ENCODE measurements at regions not wholly inside any gene's neighbourhood (a gene's known extent, or its start where the extent isn't known, plus 50 kb on each side); places are given as distances from the start of the nearest gene placed in this dataset.

DNA sequence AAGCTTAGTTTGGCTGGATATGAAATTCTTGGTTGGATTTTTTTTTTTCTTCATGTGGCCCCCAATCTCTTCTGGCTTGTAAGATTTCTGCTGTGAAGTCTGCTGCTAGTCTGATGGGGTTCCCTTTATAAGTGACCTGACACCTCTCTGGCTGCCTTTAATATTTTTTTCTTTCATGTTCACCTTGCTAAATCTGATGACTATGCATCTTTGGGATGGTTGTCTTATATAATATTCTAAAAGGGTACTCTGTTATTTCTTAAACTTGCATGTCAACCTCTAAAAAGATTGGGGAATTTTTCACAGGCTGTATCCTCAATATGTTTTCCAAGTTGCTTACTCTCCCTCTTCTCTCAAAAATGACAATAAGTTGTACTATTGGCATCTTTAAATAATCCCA, 500.0 kb downstream of the CAAP1 start:
- TF ChIP-seq, protein P1, sequence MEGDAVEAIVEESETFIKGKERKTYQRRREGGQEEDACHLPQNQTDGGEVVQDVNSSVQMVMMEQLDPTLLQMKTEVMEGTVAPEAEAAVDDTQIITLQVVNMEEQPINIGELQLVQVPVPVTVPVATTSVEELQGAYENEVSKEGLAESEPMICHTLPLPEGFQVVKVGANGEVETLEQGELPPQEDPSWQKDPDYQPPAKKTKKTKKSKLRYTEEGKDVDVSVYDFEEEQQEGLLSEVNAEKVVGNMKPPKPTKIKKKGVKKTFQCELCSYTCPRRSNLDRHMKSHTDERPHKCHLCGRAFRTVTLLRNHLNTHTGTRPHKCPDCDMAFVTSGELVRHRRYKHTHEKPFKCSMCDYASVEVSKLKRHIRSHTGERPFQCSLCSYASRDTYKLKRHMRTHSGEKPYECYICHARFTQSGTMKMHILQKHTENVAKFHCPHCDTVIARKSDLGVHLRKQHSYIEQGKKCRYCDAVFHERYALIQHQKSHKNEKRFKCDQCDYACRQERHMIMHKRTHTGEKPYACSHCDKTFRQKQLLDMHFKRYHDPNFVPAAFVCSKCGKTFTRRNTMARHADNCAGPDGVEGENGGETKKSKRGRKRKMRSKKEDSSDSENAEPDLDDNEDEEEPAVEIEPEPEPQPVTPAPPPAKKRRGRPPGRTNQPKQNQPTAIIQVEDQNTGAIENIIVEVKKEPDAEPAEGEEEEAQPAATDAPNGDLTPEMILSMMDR (IDR thresholded peaks at IDR 0.05; ENCODE audit: borderline replicate concordance, insufficient read depth, low read depth, low read length): no peak
- H3K4me3 ChIP-seq (ENCODE audit: low read depth, low read length): no peak overlapping the region

DNA sequence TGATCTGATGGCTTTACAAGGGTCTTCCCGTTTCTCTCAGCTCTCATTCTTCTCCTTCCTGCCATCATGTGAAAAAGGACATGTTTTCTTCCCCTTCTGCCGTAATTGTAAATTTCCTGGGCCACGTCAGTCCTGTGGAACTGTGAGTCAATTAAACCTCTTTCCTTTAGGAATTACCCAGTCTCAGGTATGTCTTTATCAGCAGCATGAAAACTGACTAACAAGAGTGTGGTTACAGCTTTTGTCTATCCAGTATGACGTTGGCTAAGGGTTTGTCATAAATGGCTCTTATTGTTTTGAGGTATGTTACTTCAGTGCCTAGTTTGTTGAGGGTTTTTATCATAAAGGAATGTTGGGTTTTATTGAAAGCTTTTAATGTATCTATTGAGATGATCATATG, 501.6 kb downstream of the CAAP1 start:
- TF ChIP-seq, protein P1 (IDR thresholded peaks at IDR 0.05; ENCODE audit: borderline replicate concordance, insufficient read depth, low read depth, low read length): no peak

GRCh38 chr9:26375448-26375847, 517.2 kb downstream of the CAAP1 start:
- no peak overlapping the region for H3K4me3 ChIP-seq (ENCODE audit: low read depth, low read length)
- TF ChIP-seq, protein P1 (IDR thresholded peaks at IDR 0.05; ENCODE audit: borderline replicate concordance, insufficient read depth, low read depth, low read length): no peak

More for the DNA sequence above, 501.6 kb downstream of the CAAP1 start:
- H3K4me3 ChIP-seq (ENCODE audit: low read depth, low read length): no peak overlapping the region

- TF ChIP-seq, protein P1 (IDR thresholded peaks at IDR 0.05; ENCODE audit: borderline replicate concordance, insufficient read depth, low read depth, low read length): no peak
- no peak overlapping the region for H3K4me3 ChIP-seq (ENCODE audit: low read depth, low read length)
Measured at GRCh38 chr9:26373616-26374015, 519.0 kb downstream of the CAAP1 start.

GRCh38 chr9:26371236-26371635, 521.4 kb downstream of the CAAP1 start:
- TF ChIP-seq, protein P1 (IDR thresholded peaks at IDR 0.05; ENCODE audit: borderline replicate concordance, insufficient read depth, low read depth, low read length): no peak
- no peak overlapping the region for H3K4me3 ChIP-seq (ENCODE audit: low read depth, low read length)

DNA sequence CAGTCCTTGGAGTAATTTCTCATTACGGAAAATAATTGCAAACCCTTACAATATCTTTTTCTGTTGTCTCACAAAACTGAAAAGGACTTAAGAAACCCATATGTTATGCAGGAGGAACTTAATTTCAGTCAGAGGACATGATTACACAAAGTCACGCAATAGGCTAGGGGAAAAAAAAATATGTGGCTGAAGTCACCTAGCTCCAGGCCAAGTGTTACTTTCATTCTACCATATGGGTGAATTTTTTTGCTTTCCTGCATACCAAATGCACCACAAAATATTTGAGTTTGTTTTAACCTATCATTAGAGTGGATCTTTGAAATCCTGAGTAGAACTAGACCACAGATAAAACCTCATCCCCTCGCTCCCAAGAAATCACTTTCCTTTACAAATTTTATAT, 523.5 kb downstream of the CAAP1 start:
- TF ChIP-seq, protein P1 (IDR thresholded peaks at IDR 0.05; ENCODE audit: borderline replicate concordance, insufficient read depth, low read depth, low read length): no peak
- no peak overlapping the region for H3K4me3 ChIP-seq (ENCODE audit: low read depth, low read length)

DNA sequence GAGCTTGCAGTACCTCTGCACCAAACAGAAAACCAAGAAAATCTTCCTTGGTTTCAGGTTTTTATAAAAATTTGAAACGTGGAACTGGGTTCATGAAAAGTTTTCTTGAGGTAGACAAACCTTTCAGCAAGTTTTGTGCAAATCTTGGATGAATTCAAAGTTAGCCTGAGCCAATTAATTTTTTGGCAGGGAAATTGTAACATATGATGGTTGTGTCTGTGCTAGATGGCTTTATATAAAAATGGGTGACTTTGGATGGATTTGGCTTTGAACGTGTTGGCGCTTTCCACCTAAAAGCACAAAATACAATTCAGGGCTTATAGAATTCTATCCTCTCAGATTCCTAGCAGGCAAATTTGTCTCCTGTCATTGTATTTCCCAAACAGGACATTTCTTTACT, 524.4 kb downstream of the CAAP1 start:
- no peak overlapping the region for H3K4me3 ChIP-seq (ENCODE audit: low read depth, low read length)
- TF ChIP-seq, protein P1 (IDR thresholded peaks at IDR 0.05; ENCODE audit: borderline replicate concordance, insufficient read depth, low read depth, low read length): no peak

Measured in GM12875 (cell line).